K562 (cell line): ENCODE measurements at regions not wholly inside any gene's neighbourhood (a gene's known extent, or its start where the extent isn't known, plus 50 kb on each side); places are given as distances from the start of the nearest gene placed in this dataset.

ENCODE experiments used
- ATAC-seq: fragments of 200-7000 bp; cut with Tn5 transposase; 3 replicates; pipeline ENCODE4 v1.9.1; 2020; ENCODE audit warnings: moderate library complexity
- BruUV-seq: library from RNA; stranded (reverse); fragments of 400-500 nt; replicated peaks from 2 replicates; lab custom pipeline; 2021; lab: Mats Ljungman, UMichigan
- CTCF ChIA-PET: fragments of 300-600 bp; formaldehyde crosslinking; extraction: SDS; loops from one replicate; lab custom pipeline; 2021; ENCODE audit warnings: low intra/inter-chr PET ratio; lab: Yijun Ruan, JAX
- POLR2A ChIA-PET: fragments of 300-600, 350-650 bp; sonication (Branson Sonifier 250); formaldehyde crosslinking; extraction: SDS; loops from one replicate; lab custom pipeline; 2021; ENCODE audit warnings: antibody characterized with exemption, inconsistent platforms; lab: Yijun Ruan, JAX
- DNase-seq, 4 experiments: peaks; one replicate each; pipeline versions ENCODE4 v3.0.0 to v3.0.0-alpha.2; 2011 to 2018; ENCODE audit warnings: low spot score in 3 of 4, mixed read lengths in 3 of 4; ENCODE audit errors: extremely low read depth in 1 of 4
- FAIRE-seq: peaks from 2 replicates; lab custom pipeline; 2011; peaks lifted over from hg19 to GRCh38; lab: Jason Lieb, UNC
- H2AFZ ChIP-seq: 2 replicates; pipeline ENCODE4 v1.6.0; 2011; ENCODE audit warnings: low read depth, low read length, control low read depth, inconsistent platforms
- H3K27ac ChIP-seq: fragments of 200-600 bp; 3 replicates; pipeline ENCODE4 v1.8.0; 2011; ENCODE audit warnings: low read depth, mild to moderate bottlenecking, control low read depth, inconsistent platforms, low read length, moderate library complexity, mixed read lengths; ENCODE audit errors: extremely low read depth
- H3K27me3 ChIP-seq, 2 experiments: fragments of 300-600 bp in 1 of 2; 2 replicates in 1 of 2; 3 replicates in 1 of 2; pipeline versions ENCODE4 v1.6.0 to v1.8.0; 2011; ENCODE audit warnings: inconsistent platforms in 2 of 2, low read length in 2 of 2, mild to moderate bottlenecking in 1 of 2, mixed read lengths in 1 of 2, moderate library complexity in 1 of 2; ENCODE audit not compliant: control insufficient read depth in 2 of 2, insufficient read depth in 2 of 2
- H3K36me3 ChIP-seq: fragments of 300-600 bp; 3 replicates; pipeline ENCODE4 v1.8.0; 2011; ENCODE audit warnings: mild to moderate bottlenecking, low read length, inconsistent platforms; ENCODE audit not compliant: control insufficient read depth, insufficient read depth
- H3K4me1 ChIP-seq, 2 experiments: fragments of 200-600 bp in 1 of 2; replicated peaks in 1 of 2; 2 replicates in 1 of 2; 3 replicates in 1 of 2; pipeline versions ENCODE4 v1.5.1 to v1.8.0; 2011; ENCODE audit warnings: inconsistent platforms in 2 of 2, low read length in 2 of 2, mild to moderate bottlenecking in 1 of 2, mixed read lengths in 1 of 2, moderate library complexity in 1 of 2; ENCODE audit not compliant: control insufficient read depth in 2 of 2, insufficient read depth in 2 of 2
- H3K4me2 ChIP-seq: 2 replicates; pipeline ENCODE4 v1.6.1; 2011; ENCODE audit warnings: low read length, control low read depth, inconsistent platforms, mixed read lengths; ENCODE audit not compliant: insufficient read depth
- H3K4me3 ChIP-seq: fragments of 200-600 bp; sonication (generic), shearing (Covaris generic); 2 replicates; pipeline ENCODE4 v1.5.1; 2016; ENCODE audit warnings: control low read depth, inconsistent platforms
- H3K79me2 ChIP-seq: fragments of 200-600 bp; 3 replicates; pipeline ENCODE4 v1.8.0; 2011; ENCODE audit warnings: low read length, inconsistent platforms; ENCODE audit not compliant: control insufficient read depth, insufficient read depth
- H3K9ac ChIP-seq, 2 experiments: 2 replicates each; pipeline versions ENCODE4 v1.6.0 to v1.6.1; 2011; ENCODE audit warnings: low read depth in 2 of 2, low read length in 2 of 2, control low read depth in 1 of 2, inconsistent platforms in 1 of 2, mild to moderate bottlenecking in 1 of 2, mixed read lengths in 1 of 2; ENCODE audit not compliant: insufficient read depth in 1 of 2
- H3K9me1 ChIP-seq: one replicate; pipeline ENCODE4 v1.6.0; 2011; ENCODE audit warnings: inconsistent platforms, mild to moderate bottlenecking, low read length, moderate library complexity; ENCODE audit not compliant: control insufficient read depth, insufficient read depth
- H3K9me3 ChIP-seq: replicated peaks from 2 replicates; pipeline ENCODE4 v1.5.1; 2011; ENCODE audit warnings: low read depth, low read length, inconsistent platforms; ENCODE audit not compliant: control insufficient read depth, insufficient read depth
- H4K20me1 ChIP-seq: replicated peaks from 2 replicates; pipeline ENCODE4 v1.6.1; 2011; ENCODE audit warnings: low read length, inconsistent platforms, mixed read lengths; ENCODE audit not compliant: control insufficient read depth, insufficient read depth
- PCBP1 ChIP-seq: fragments of 200-400 bp; formaldehyde crosslinking; IDR thresholded peaks from 2 replicates; pipeline ENCODE4 v1.6.1; 2018; ENCODE audit warnings: mild to moderate bottlenecking, low read depth, low read length; ENCODE audit not compliant: poor library complexity, severe bottlenecking
- SIRT6 ChIP-seq: IDR thresholded peaks from one replicate; pipeline ENCODE4 v1.6.1; 2012; ENCODE audit warnings: low read depth, mild to moderate bottlenecking, control low read depth, inconsistent platforms, low read length, moderate library complexity
- SMARCC2 ChIP-seq: fragments of 450-650 bp; IDR thresholded peaks from 2 replicates; pipeline ENCODE4 v1.6.1; 2017; ENCODE audit warnings: antibody characterized with exemption, moderate library complexity, mild to moderate bottlenecking, low read depth
- ZNF785 ChIP-seq: fragments of 250-450 bp; sonication (Bioruptor Pico); IDR thresholded peaks from 2 replicates; pipeline ENCODE4 v1.4.0; 2020; ENCODE audit warnings: mild to moderate bottlenecking
- in situ Hi-C: fragments of 300-500 bp; cut with MboI; formaldehyde crosslinking; loops from 4 replicates; pipeline ENCODE4 v1.15.0; 2018; ENCODE audit warnings: inconsistent platforms, mixed read lengths
- intact Hi-C: fragments of 100-400 bp; cut with micrococcal nuclease; formaldehyde crosslinking; loops from 2 replicates; pipeline ENCODE4 v1.14.2; 2022
- TF ChIP-seq, protein P1 (sequence below): fragments of 450-650 bp; IDR thresholded peaks from 2 replicates; pipeline ENCODE4 v1.6.1; 2016; ENCODE audit warnings: mild to moderate bottlenecking
- TF ChIP-seq, protein P2 (sequence below): IDR thresholded peaks from 2 replicates; pipeline ENCODE4 v1.6.1; 2011; ENCODE audit warnings: borderline replicate concordance, low read depth, mild to moderate bottlenecking, moderate library complexity, low read length; ENCODE audit not compliant: insufficient read depth, poor library complexity, severe bottlenecking

DNA sequence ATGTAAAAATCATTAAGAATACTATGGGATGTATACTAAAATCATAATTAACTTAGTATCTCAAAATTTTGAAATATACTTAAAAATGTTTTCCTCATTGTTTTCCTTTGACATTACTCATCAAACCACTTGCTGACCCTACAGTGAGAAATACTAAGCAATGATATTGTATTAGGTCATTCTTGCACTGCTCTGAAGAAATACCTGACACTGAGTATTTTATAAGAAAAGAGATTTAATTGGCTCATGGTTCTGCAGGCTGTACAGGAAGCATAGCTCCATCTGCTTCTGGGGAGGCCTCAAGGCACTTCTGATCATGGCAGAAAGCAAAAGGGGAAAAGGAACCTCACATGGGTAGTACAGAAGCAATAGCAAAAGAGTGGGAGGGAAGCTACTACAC lies 950.9 kb upstream of the CHORDC1 start:
- POLR2A ChIA-PET = no interaction called here
- no peak overlapping the region for H2AFZ ChIP-seq
- no peak overlapping the region for H3K27ac ChIP-seq
- DNase-seq (no peak), FAIRE-seq (no peak), ATAC-seq (no peak)
- no peaks in the 10 kb centered on the region for H3K27me3 ChIP-seq
- H3K4me1 ChIP-seq = no peaks in the 10 kb centered on the region
- TF ChIP-seq, protein P1, sequence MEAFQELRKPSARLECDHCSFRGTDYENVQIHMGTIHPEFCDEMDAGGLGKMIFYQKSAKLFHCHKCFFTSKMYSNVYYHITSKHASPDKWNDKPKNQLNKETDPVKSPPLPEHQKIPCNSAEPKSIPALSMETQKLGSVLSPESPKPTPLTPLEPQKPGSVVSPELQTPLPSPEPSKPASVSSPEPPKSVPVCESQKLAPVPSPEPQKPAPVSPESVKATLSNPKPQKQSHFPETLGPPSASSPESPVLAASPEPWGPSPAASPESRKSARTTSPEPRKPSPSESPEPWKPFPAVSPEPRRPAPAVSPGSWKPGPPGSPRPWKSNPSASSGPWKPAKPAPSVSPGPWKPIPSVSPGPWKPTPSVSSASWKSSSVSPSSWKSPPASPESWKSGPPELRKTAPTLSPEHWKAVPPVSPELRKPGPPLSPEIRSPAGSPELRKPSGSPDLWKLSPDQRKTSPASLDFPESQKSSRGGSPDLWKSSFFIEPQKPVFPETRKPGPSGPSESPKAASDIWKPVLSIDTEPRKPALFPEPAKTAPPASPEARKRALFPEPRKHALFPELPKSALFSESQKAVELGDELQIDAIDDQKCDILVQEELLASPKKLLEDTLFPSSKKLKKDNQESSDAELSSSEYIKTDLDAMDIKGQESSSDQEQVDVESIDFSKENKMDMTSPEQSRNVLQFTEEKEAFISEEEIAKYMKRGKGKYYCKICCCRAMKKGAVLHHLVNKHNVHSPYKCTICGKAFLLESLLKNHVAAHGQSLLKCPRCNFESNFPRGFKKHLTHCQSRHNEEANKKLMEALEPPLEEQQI = no peak
- TF ChIP-seq SIRT6 (no peak), ZNF785 (CRISPR knock-in tag) (no peak), SMARCC2 (no peak), PCBP1 (no peak)
- TF ChIP-seq, protein P2, sequence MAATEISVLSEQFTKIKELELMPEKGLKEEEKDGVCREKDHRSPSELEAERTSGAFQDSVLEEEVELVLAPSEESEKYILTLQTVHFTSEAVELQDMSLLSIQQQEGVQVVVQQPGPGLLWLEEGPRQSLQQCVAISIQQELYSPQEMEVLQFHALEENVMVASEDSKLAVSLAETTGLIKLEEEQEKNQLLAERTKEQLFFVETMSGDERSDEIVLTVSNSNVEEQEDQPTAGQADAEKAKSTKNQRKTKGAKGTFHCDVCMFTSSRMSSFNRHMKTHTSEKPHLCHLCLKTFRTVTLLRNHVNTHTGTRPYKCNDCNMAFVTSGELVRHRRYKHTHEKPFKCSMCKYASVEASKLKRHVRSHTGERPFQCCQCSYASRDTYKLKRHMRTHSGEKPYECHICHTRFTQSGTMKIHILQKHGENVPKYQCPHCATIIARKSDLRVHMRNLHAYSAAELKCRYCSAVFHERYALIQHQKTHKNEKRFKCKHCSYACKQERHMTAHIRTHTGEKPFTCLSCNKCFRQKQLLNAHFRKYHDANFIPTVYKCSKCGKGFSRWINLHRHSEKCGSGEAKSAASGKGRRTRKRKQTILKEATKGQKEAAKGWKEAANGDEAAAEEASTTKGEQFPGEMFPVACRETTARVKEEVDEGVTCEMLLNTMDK = no peak
- no peaks in the 10 kb centered on the region for H3K9me3 ChIP-seq
- H3K9me1 ChIP-seq = no peaks in the 10 kb centered on the region
- intact Hi-C loops = no loop called here
- no peak overlapping the region for H3K4me2 ChIP-seq
- in situ Hi-C loops = no loop called here
- no peak overlapping the region for H3K9ac ChIP-seq
- H3K36me3 ChIP-seq = no peaks in the 10 kb centered on the region
- H4K20me1 ChIP-seq = no peaks in the 10 kb centered on the region
- no TSS peak for BruUV-seq
- H3K79me2 ChIP-seq = no peaks in the 10 kb centered on the region
- H3K4me3 ChIP-seq = no peak overlapping the region
- CTCF ChIA-PET = no interaction called here
